Activated CD8-positive, alpha-beta T cell treated with anti-CD3 and anti-CD28 coated beads for 36 hours (primary cell): ENCODE measurements at regions not wholly inside any gene's neighbourhood (a gene's known extent, or its start where the extent isn't known, plus 50 kb on each side); places are given as distances from the start of the nearest gene placed in this dataset.
A peak's percentile ranks its signal among the peaks of the same experiment; 100 is the strongest.

Experiments used
- ATAC-seq: fragments of 200-7000 bp; cut with Tn5 transposase; one replicate; pipeline ENCODE4 v1.10.0; 2021; ENCODE audit warnings: mild to moderate bottlenecking, moderate library complexity
- CTCF ChIA-PET: fragments of 350-600 bp; sonication (Branson Sonifier 250); formaldehyde crosslinking; loops from one replicate; lab custom pipeline; 2021; ENCODE audit warnings: antibody characterized with exemption; lab: Charles Lee
- POLR2A ChIA-PET: fragments of 350-600 bp; sonication (Branson Sonifier 250); formaldehyde crosslinking; loops from one replicate; lab custom pipeline; 2021; ENCODE audit warnings: antibody characterized with exemption; lab: Charles Lee
- DNase-seq: peaks from one replicate; pipeline ENCODE4 v3.0.0-alpha.2; 2020
- H3K27ac Mint-ChIP-seq: one replicate; pipeline ENCODE4 v1.8.0; 2021; ENCODE audit warnings: mild to moderate bottlenecking, mixed read lengths
- H3K27me3 Mint-ChIP-seq: one replicate; pipeline ENCODE4 v1.8.0; 2021; ENCODE audit warnings: mixed read lengths
- H3K36me3 Mint-ChIP-seq: one replicate; pipeline ENCODE4 v1.8.0; 2021; ENCODE audit warnings: low read depth, mixed read lengths
- H3K4me1 Mint-ChIP-seq: one replicate; pipeline ENCODE4 v1.8.0; 2021; ENCODE audit warnings: low read depth, mixed read lengths
- H3K4me3 Mint-ChIP-seq: one replicate; pipeline ENCODE4 v1.8.0; 2021; ENCODE audit warnings: mild to moderate bottlenecking, moderate library complexity, mixed read lengths
- H3K9me3 Mint-ChIP-seq: one replicate; pipeline ENCODE4 v1.8.0; 2021; ENCODE audit warnings: mixed read lengths
- intact Hi-C: fragments of 100-400 bp; cut with micrococcal nuclease; formaldehyde crosslinking; loops from one replicate; pipeline ENCODE4 v1.10.0; 2022
- TF ChIP-seq, protein P1 (sequence below): fragments of 200-600 bp; IDR thresholded peaks from one replicate; pipeline ENCODE4 v1.8.0; 2022; ENCODE audit warnings: antibody characterized with exemption, mild to moderate bottlenecking

- no peak overlapping the region for H3K4me3 Mint-ChIP-seq
- no peak overlapping the region for H3K27ac Mint-ChIP-seq
- no peaks in the 10 kb centered on the region for H3K9me3 Mint-ChIP-seq
- ATAC-seq, result no peak
- H3K4me1 Mint-ChIP-seq, result peaks cover 4% of the 10 kb centered on the region
- TF ChIP-seq, protein P1, sequence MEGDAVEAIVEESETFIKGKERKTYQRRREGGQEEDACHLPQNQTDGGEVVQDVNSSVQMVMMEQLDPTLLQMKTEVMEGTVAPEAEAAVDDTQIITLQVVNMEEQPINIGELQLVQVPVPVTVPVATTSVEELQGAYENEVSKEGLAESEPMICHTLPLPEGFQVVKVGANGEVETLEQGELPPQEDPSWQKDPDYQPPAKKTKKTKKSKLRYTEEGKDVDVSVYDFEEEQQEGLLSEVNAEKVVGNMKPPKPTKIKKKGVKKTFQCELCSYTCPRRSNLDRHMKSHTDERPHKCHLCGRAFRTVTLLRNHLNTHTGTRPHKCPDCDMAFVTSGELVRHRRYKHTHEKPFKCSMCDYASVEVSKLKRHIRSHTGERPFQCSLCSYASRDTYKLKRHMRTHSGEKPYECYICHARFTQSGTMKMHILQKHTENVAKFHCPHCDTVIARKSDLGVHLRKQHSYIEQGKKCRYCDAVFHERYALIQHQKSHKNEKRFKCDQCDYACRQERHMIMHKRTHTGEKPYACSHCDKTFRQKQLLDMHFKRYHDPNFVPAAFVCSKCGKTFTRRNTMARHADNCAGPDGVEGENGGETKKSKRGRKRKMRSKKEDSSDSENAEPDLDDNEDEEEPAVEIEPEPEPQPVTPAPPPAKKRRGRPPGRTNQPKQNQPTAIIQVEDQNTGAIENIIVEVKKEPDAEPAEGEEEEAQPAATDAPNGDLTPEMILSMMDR, result no peak
- CTCF ChIA-PET, result interaction anchor here (0.6 to 4.6 kb wide), 6 partner anchors 9 to 471 kb away, joined by 3 to 32 read pairs (median 4); no protein-coding TSS in a partner anchor
- no peak for DNase-seq
- POLR2A ChIA-PET, result no interaction called here
- H3K27me3 Mint-ChIP-seq, result peaks cover under 1% of the 10 kb centered on the region
- intact Hi-C loops, result loop anchor here (2.0 to 10.0 kb wide), 2 partner anchors 198 to 458 kb away; no protein-coding TSS in a partner anchor
- H3K36me3 Mint-ChIP-seq, result no peaks in the 10 kb centered on the region
Observed at GRCh38 chr17:68776451-68776850, 175.3 kb upstream of the FAM20A start.

- H3K27ac Mint-ChIP-seq, result no peak overlapping the region
- CTCF ChIA-PET, result interaction anchor here (1.1 to 1.4 kb wide), 4 partner anchors 9 to 471 kb away, joined by 3 to 10 read pairs (median 4); no protein-coding TSS in a partner anchor
Observed at GRCh38 chr17:68775969-68776368, 174.8 kb upstream of the FAM20A start.

DNA sequence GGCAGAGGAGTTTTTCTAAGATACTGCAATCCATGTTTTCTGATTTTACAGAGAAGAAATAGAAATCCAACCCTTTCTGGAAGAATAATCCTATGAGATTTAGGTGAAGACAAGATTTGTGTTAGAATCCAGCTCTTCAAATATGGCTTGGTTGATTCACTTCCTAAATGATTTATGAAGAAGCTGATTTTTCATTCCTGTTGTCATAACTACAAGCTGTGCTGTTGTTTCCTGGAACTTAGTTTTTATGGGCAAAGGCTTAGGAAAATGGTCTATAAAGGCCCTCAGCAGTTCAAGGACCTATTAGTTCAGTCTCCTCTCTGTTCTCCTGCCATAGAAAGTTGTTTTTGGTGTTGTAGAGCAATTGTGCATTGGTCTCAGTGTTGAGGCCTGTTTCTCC, 174.2 kb upstream of the FAM20A start:
- no peaks in the 10 kb centered on the region for H3K36me3 Mint-ChIP-seq

More at GRCh38 chr17:68775969-68776368, 174.8 kb upstream of the FAM20A start:
- H3K9me3 Mint-ChIP-seq, result no peaks in the 10 kb centered on the region
- no peak for DNase-seq
- H3K4me3 Mint-ChIP-seq, result no peak overlapping the region
- H3K27me3 Mint-ChIP-seq, result no peaks in the 10 kb centered on the region
- intact Hi-C loops, result loop anchor here (2.0 to 10.0 kb wide), 2 partner anchors 199 to 459 kb away; no protein-coding TSS in a partner anchor
- TF ChIP-seq, protein P1, result no peak
- POLR2A ChIA-PET, result no interaction called here
- ATAC-seq, result no peak
- peaks cover 4% of the 10 kb centered on the region for H3K4me1 Mint-ChIP-seq
- H3K36me3 Mint-ChIP-seq, result no peaks in the 10 kb centered on the region

DNA sequence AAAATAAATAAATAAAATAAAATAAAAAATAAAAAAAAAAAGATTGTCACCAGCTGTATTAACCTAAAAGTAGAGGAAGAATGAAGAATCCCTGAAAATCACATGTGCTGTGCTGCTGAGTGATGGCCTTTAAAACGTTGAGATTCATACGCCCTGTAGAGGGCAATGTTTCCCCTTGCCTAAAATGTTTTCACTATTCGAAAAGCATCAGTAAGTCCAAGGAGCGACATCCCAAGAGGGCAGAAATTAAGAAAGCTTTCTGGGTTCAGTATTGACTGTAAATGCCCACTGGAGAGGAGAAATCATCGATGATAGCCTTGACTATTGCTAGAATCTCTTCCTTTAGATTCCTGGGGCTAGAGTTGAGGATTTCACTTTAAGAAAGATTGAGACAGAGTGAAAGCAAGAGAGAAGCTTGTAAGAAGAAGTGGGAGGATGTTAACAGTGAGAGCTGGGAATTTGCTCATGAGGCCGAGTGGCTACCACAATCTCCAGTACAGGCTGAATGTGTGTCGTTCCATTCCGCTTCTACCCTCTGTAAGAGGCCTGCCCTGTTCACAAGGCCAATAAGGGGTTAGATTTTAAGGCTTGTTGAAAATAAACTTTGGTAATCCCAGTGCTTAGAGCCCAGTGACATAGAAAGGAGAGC, 170.8 kb upstream of the FAM20A start:
- Mint-ChIP-seq H3K4me1 (peaks cover 4% of the 10 kb centered on the region), H3K36me3 (no peaks in the 10 kb centered on the region), H3K27me3 (no peaks in the 10 kb centered on the region), H3K27ac (no peak overlapping the region), H3K4me3 (no peak overlapping the region), H3K9me3 (no peaks in the 10 kb centered on the region)
- TF ChIP-seq, protein P1, result peak; percentile 54
- POLR2A ChIA-PET, result no interaction called here
- peak; percentile 42 for ATAC-seq
- DNase-seq, result peak; percentile 5
- CTCF ChIA-PET, result interaction anchor here (0.6 to 2.2 kb wide), 14 partner anchors 9 to 483 kb away, joined by 3 to 11 read pairs (median 4); no protein-coding TSS in a partner anchor
- intact Hi-C loops, result loop anchor here (10.0 kb wide), 1 partner anchor 203 kb away; no protein-coding TSS in a partner anchor

More for the DNA sequence above, 174.2 kb upstream of the FAM20A start:
- H3K27ac Mint-ChIP-seq, result no peak overlapping the region
- H3K4me3 Mint-ChIP-seq, result no peak overlapping the region
- ATAC-seq (no peak), DNase-seq (no peak)
- ChIA-PET POLR2A (no interaction called here), CTCF (interaction anchor here (1.1 to 1.4 kb wide), 4 partner anchors 8 to 472 kb away, joined by 3 to 10 read pairs (median 4); no protein-coding TSS in a partner anchor)
- TF ChIP-seq, protein P1, result no peak
- peaks cover 4% of the 10 kb centered on the region for H3K4me1 Mint-ChIP-seq
- no peaks in the 10 kb centered on the region for H3K27me3 Mint-ChIP-seq
- intact Hi-C loops, result loop anchor here (10.0 kb wide), 1 partner anchor 199 kb away; no protein-coding TSS in a partner anchor
- no peaks in the 10 kb centered on the region for H3K9me3 Mint-ChIP-seq

- intact Hi-C loops, result no loop called here
- H3K27me3 Mint-ChIP-seq, result no peaks in the 10 kb centered on the region
- ChIA-PET POLR2A (no interaction called here), CTCF (interaction anchor here (0.6 kb wide), 1 partner anchor 401 kb away, joined by 3 read pairs; no protein-coding TSS in a partner anchor)
- no peak for DNase-seq
- no peaks in the 10 kb centered on the region for H3K36me3 Mint-ChIP-seq
- H3K9me3 Mint-ChIP-seq, result no peaks in the 10 kb centered on the region
- no peak overlapping the region for H3K4me3 Mint-ChIP-seq
- H3K4me1 Mint-ChIP-seq, result peaks cover 5% of the 10 kb centered on the region
- no peak overlapping the region for H3K27ac Mint-ChIP-seq
- ATAC-seq, result no peak
- TF ChIP-seq, protein P1, result no peak
Observed at GRCh38 chr17:68768804-68769203, 167.6 kb upstream of the FAM20A start.
